GM12875 (cell line): ENCODE measurements at regions not wholly inside any gene's neighbourhood (a gene's known extent, or its start where the extent isn't known, plus 50 kb on each side); places are given as distances from the start of the nearest gene placed in this dataset.
"Not testable (repeated sequence)": the region's sequence is repeated elsewhere in the genome, so short reads cannot be mapped to it uniquely, and the experiment has no call there.

Experiments
- H3K4me3 ChIP-seq: one replicate; pipeline ENCODE4 v1.5.1; 2011; ENCODE audit warnings: low read depth, low read length, control low read depth
- CTCF ChIP-seq: IDR thresholded peaks from 2 replicates; pipeline ENCODE4 v1.5.1; 2011; ENCODE audit warnings: low read depth, mild to moderate bottlenecking, control low read depth, inconsistent platforms, low read length, moderate library complexity, borderline replicate concordance; ENCODE audit not compliant: insufficient read depth

- no peak for TF ChIP-seq CTCF
- H3K4me3 ChIP-seq, result no peak overlapping the region
Measured at GRCh38 chr18:47389210-47389609, 137.8 kb upstream of the SKOR2 start.

GRCh38 chr18:47387864-47388263 is 136.4 kb upstream of the SKOR2 start:
- TF ChIP-seq CTCF, result no peak
- no peak overlapping the region for H3K4me3 ChIP-seq

- no peak overlapping the region for H3K4me3 ChIP-seq
- TF ChIP-seq CTCF, result no peak
Measured at GRCh38 chr18:47383729-47384128, 132.3 kb upstream of the SKOR2 start.

GRCh38 chr18:47381975-47382570 is 130.6 kb upstream of the SKOR2 start:
- no peak for TF ChIP-seq CTCF
- H3K4me3 ChIP-seq, result no peak overlapping the region

GRCh38 chr18:47380153-47380552 is 128.7 kb upstream of the SKOR2 start:
- no peak for TF ChIP-seq CTCF

GRCh38 chr18:47373465-47373864 is 122.0 kb upstream of the SKOR2 start:
- no peak overlapping the region for H3K4me3 ChIP-seq
- TF ChIP-seq CTCF, result no peak

More at GRCh38 chr18:47380153-47380552, 128.7 kb upstream of the SKOR2 start:
- H3K4me3 ChIP-seq, result no peak overlapping the region

- H3K4me3 ChIP-seq, result no peak overlapping the region
- TF ChIP-seq CTCF, result no peak
Measured at GRCh38 chr18:47370052-47370451, 118.6 kb upstream of the SKOR2 start.

- not testable (repeated sequence) for H3K4me3 ChIP-seq
Measured at GRCh38 chr18:47354061-47354460, 102.6 kb upstream of the SKOR2 start.
